SJCRH30 (cell line): ENCODE measurements at regions not wholly inside any gene's neighbourhood (a gene's known extent, or its start where the extent isn't known, plus 50 kb on each side); places are given as distances from the start of the nearest gene placed in this dataset.

Experiments used
- DNase-seq, 2 experiments: peaks; one replicate each; pipeline ENCODE4 v3.0.0-alpha.2; 2015 to 2020
- H3K27ac ChIP-seq: fragments of 250-450 bp; sonication (Bioruptor Pico); 2 replicates; pipeline ENCODE4 v1.5.1; 2020; ENCODE audit warnings: mild to moderate bottlenecking, moderate library complexity
- H3K27me3 ChIP-seq: fragments of 250-450 bp; sonication (Bioruptor Pico); 2 replicates; pipeline ENCODE4 v1.5.1; 2020; ENCODE audit warnings: mild to moderate bottlenecking, moderate library complexity
- H3K36me3 ChIP-seq: fragments of 250-450 bp; sonication (Bioruptor Pico); 2 replicates; pipeline ENCODE4 v1.5.1; 2020; ENCODE audit warnings: mild to moderate bottlenecking, moderate library complexity
- H3K4me1 ChIP-seq: fragments of 250-450 bp; sonication (Bioruptor Pico); 2 replicates; pipeline ENCODE4 v1.5.1; 2020; ENCODE audit warnings: mild to moderate bottlenecking, moderate library complexity
- H3K4me3 ChIP-seq: fragments of 250-450 bp; sonication (Bioruptor Pico); 2 replicates; pipeline ENCODE4 v1.5.1; 2020; ENCODE audit warnings: mild to moderate bottlenecking, moderate library complexity
- H3K9me3 ChIP-seq: fragments of 250-450 bp; sonication (Bioruptor Pico); replicated peaks from 2 replicates; pipeline ENCODE4 v1.5.1; 2020; ENCODE audit warnings: mild to moderate bottlenecking, moderate library complexity

GRCh38 chrX:66328950-66329596 is 165.0 kb downstream of the HEPH start:
- Histone ChIP-seq H3K27ac (no peak overlapping the region), H3K4me1 (no peaks in the 10 kb centered on the region), H3K36me3 (no peaks in the 10 kb centered on the region), H3K4me3 (no peak overlapping the region), H3K27me3 (no peaks in the 10 kb centered on the region), H3K9me3 (no peaks in the 10 kb centered on the region)
- no peak for DNase-seq

- H3K27ac ChIP-seq, result no peak overlapping the region
- H3K4me1 ChIP-seq, result no peaks in the 10 kb centered on the region
- H3K36me3 ChIP-seq, result no peaks in the 10 kb centered on the region
- H3K9me3 ChIP-seq, result no peaks in the 10 kb centered on the region
- H3K27me3 ChIP-seq, result no peaks in the 10 kb centered on the region
- no peak overlapping the region for H3K4me3 ChIP-seq
- DNase-seq, result no peak
Observed at GRCh38 chrX:66360894-66361293, 196.8 kb downstream of the HEPH start.

GRCh38 chrX:66384722-66385121 is 220.7 kb downstream of the HEPH start:
- no peak overlapping the region for H3K27ac ChIP-seq
- H3K36me3 ChIP-seq, result no peaks in the 10 kb centered on the region
- no peaks in the 10 kb centered on the region for H3K4me1 ChIP-seq
- no peaks in the 10 kb centered on the region for H3K27me3 ChIP-seq
- no peak overlapping the region for H3K4me3 ChIP-seq
- DNase-seq, result no peak
- no peaks in the 10 kb centered on the region for H3K9me3 ChIP-seq

- no peaks in the 10 kb centered on the region for H3K27me3 ChIP-seq
- H3K36me3 ChIP-seq, result no peaks in the 10 kb centered on the region
- no peak overlapping the region for H3K4me3 ChIP-seq
- H3K27ac ChIP-seq, result no peak overlapping the region
- H3K4me1 ChIP-seq, result no peaks in the 10 kb centered on the region
- no peaks in the 10 kb centered on the region for H3K9me3 ChIP-seq
- DNase-seq, result no peak
Observed at GRCh38 chrX:66399273-66399672, 235.2 kb downstream of the HEPH start.

- Histone ChIP-seq H3K4me1 (no peaks in the 10 kb centered on the region), H3K4me3 (no peak overlapping the region), H3K9me3 (no peaks in the 10 kb centered on the region), H3K27me3 (no peaks in the 10 kb centered on the region), H3K27ac (no peak overlapping the region), H3K36me3 (no peaks in the 10 kb centered on the region)
- no peak for DNase-seq
Observed at GRCh38 chrX:66402165-66402564, 236.7 kb downstream of the EDA2R start.

GRCh38 chrX:66408507-66408906 is 230.4 kb downstream of the EDA2R start:
- Histone ChIP-seq H3K36me3 (no peaks in the 10 kb centered on the region), H3K9me3 (no peaks in the 10 kb centered on the region), H3K27ac (no peak overlapping the region), H3K4me3 (no peak overlapping the region), H3K27me3 (no peaks in the 10 kb centered on the region), H3K4me1 (no peaks in the 10 kb centered on the region)
- DNase-seq, result peak in 1 of 2 experiments; percentile 6

- Histone ChIP-seq H3K4me3 (no peak overlapping the region), H3K27ac (no peak overlapping the region), H3K9me3 (no peaks in the 10 kb centered on the region), H3K27me3 (no peaks in the 10 kb centered on the region), H3K4me1 (no peaks in the 10 kb centered on the region), H3K36me3 (no peaks in the 10 kb centered on the region)
- no peak for DNase-seq
Observed at GRCh38 chrX:66410806-66411205, 228.1 kb downstream of the EDA2R start.
